ENCODE measurements at regions not wholly inside any gene's neighbourhood (a gene's known extent, or its start where the extent isn't known, plus 50 kb on each side); places are given as distances from the start of the nearest gene placed in this dataset.

DNA sequence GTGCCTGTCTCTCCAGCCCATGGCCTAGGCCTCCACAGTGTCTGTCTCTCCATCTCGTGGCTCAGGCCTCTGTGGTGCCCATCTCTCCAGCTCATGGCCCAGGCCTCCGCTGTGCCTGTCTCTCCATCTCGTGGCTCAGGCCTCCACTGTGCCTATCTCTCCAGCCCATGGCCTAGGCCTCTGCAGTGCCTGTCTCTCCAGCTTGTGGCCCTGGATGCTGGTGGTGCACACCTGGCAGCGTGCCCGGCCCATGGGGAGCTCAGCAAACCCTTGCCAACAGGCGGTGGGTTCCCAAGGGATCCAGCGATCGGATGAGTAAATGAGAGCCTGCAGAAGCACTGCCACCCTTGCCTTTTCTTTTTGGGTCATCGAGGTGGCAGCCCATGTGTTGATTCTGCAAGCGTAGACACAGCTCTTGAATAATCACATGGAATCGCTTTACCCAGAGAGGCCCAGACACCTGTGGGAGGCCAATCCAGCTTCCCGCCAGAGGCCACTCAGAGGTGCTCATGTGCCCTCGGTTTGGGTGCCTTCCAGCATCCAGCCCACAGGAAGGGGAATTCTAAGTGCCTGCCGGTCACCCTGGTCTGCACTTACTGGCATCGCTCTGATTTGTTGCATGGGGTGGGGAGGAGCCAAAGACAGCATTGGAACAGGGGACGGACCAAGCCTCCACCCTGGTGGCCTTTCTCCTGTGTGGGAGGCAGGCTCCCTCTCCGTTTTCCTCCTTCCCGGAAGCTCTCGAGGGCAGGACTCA lies 101.8 kb upstream of the HDAC4 start:
- no peak for DNase-seq

DNA sequence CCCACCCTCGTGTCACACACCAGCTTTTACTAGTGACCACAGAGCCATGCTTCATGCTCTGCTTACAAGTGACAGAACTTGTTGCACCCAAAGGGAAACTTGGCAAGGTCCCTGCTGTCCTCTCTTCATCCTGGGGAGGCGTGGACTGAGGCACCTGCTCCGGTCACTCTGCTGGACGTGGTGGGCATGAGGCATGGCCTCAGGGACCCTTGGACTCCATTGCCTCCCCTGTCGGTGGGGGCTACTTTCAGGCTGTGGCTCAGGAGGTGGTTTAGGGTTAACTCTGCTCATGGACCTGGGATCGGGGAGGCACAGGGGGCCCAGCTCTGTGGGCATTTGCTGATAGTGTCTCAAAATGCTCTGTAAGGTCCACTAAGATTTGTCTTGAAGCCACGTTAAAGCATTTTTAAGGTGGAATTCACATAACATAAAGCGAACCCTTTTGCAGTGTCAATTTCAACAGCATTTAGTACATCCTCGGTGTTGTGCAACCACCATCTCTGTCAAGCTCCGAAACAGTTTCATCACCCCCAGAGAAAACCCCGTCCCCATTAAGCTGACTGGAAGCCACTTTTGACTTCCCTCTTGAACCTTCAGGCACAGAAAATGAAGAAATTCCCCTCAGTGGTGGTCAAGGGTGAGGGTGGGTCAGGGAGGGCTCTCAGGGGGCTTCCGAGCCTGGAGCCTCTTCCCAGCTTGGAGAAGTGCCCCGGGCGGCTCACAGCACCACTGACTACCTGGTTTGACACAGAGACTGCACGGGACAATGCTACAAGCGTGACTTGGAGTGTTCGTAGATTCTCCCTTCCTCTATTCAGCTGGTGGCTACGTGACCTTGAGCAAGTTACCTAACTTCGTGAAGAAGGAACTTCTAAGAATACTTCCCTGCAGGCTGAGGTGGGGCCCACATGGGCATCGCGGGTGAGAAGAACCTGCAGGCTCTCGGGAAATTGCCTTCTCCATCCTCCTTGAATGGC lies 100.0 kb upstream of the HDAC4 start:
- DNase-seq = no peak

DNA sequence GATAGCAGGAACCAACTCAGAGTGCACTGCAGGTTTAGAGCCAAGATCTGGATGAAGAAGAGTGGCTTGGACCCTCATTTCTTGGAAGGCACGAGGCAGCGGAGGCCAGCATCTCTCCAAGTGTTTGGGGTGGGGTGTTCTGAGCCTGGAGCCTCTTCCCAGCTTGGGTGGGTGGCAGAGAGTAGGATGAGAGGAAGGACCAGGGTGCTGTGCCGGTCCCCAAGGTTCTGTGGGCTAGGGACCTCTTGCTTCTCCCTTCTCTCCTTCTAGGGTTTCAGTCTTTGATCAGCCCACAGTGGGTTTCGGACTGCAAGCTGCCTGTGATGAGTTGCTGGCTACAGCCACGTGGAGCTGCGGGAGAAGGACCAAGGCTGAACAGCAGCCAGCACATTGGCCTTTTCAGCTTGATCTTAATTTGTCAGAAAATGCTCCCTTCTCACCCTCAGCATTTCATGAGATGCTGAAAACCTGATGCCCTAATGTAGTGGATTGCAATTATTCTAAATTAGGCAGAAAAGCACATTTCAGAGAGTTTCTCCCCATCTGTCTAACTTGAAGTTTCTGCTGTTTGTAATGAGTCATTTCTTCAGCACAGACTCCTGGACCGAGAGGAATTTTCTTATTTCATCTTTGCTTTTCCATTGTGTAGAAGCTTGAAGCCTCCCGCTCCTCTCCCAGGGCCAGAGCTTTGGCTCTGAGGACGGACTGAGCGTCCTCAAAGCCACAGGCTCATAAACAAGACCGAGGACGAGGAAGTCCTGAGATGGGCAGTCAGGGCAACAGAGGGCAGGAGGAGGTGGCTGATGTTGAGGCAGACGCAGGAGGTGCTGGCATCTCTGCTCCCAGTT lies 99.1 kb upstream of the HDAC4 start:
- DNase-seq = no peak

DNA sequence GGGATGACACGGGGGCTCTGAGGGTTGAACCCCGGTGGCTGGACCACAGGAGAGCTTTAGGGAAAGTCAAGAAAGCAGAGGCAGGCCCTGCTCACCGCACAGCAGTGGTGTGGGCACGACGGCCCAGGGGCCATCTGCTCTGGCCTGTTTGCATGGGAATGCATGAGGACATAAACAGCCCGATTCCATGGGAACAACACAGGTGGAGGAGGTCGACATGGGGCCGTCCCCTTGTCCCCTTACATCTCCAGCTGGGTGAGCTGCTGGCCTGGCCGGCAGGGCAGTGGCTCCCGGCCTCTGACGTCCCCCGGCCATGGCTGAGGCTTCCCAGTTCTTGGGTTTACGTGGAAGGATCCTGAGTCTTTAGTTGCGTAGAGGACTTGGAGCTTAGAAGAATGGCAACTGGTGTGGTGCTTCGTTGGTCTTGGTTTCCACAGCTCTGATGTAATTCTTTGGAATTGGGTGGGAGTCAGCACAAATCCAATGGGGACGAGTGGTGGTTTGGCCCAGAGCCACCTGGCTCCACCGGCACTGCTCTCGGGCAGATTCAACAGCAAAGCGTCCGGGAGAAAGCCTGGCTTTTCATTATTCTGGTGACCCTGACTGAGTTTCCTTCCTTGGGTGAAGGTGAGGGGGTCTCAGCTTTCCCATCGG lies 98.3 kb upstream of the HDAC4 start:
- no peak for DNase-seq

DNA sequence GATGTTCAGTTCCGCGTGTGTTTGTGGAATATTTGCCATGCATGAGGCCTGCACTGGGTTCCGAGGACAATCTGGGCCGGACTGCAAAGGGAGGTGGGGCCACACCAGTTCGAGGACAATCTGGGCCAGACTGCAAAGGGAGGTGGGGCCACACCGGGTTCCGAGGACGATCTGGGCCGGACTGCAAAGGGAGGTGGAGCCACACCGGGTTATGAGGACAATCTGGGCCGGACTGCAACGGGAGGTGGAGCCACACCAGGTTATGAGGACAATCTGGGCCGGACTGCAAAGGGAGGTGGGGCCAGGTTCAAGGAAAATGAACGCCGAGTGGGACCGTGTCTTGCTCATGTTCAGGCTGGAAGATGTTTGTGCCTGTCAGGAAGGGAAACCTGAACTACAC lies 97.8 kb upstream of the HDAC4 start:
- no peak for DNase-seq

DNA sequence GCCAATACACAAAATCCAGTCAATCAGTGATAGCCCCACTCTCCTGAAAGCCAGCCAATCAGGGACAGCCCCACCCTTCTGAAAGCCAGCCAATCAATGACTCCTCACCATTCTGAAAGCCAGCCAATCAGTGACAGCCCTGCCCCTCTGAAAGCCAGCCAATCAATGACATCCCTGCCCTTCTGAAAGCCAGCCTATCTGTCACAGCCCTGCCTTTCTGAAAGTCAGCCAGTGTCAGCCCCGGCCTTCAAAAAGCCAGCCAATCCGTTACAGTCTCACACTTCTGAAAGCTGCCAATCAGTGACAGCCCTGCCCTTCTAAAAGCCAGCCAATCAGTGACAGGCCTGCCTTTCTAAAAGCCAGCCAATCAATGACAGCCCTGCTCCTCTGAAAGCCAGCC lies 95.9 kb upstream of the HDAC4 start:
- DNase-seq = no peak

DNA sequence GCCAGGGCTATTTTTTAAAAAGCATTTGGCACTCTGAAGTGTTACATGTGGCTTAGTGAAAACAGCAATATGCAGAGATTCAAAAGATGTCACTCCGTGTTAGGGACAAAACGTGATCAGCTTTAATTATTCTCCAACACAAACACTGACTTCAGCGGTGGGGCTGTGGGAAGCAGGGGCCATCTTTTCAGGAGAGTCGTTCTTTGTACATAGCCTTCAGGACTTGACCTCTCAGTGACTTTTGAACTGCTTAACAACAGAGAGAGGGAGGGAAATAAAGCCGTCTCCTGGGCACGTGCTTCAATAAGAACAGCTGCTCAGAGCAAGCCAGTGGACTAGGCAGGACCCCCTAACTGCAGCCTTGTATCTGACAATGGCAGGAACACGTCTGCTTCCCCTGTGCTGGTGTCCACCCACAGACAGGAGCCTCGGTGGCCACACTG lies 95.0 kb upstream of the HDAC4 start:
- no peak for DNase-seq

GRCh38 chr2:239495175-239495574 lies 94.4 kb upstream of the HDAC4 start:
- no peak for DNase-seq

DNA sequence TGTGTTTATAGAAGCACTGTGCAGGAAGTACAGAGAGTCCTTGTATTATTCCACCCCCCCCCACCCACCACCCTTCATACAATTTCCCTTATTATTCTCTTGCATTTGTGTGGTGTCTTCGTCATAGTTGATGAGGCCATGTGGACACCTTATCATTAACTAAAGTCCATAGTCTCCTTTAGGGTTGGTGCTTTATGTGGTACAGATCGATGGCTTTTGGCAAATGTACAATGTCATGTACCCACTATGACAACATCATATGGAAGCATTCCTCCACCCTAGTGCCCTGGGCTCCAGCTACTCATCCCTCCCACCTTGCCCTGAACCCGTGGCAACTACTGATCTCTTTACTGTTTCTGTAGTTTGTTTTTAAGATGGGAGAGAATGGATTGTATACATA lies 93.8 kb upstream of the HDAC4 start:
- no peak for DNase-seq

DNA sequence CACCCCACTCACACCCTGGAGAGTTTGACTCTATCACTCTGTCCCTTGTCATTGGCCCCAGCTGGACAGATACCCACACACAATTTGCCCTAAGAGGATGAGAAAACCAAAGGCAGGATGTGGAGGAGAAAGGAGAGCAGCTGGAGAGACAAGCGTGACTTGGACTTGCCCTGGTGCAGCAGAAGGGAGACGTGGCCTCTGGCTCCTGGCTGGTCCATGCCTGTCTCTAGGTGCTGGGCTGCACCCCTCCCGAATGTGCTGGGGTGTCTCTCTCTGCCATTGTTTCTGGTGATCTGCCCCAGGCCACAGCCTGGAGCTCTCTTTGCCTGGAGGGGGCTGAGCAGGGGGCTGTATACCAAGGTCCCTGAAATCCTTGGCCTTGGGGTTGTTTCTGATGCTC lies 88.7 kb upstream of the HDAC4 start:
- DNase-seq = no peak

DNA sequence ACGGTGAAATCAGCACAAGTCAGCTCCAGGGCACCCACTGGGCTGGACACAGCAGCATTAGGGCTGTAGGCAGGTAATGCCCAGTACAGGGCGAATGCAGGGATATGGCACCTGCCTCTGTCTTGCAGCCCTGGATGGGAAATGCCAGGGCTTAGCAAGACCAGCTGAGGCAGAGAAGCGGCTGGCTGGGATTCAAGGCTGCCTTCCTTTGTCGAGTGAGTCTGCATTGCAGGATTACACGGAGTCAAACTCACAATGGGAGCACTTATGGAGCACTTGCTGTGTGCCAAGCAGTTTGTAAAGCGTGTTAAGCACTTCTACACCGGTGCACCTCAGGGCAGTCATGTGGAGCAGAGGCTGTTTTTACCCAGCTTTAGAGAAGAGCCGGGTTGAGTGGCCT lies 87.3 kb upstream of the HDAC4 start:
- DNase-seq = no peak

- no peak for DNase-seq
Observed at GRCh38 chr2:239487272-239487671, 86.5 kb upstream of the HDAC4 start.

- DNase-seq = no peak
Observed at GRCh38 chr2:239485622-239486021, 84.8 kb upstream of the HDAC4 start.

DNA sequence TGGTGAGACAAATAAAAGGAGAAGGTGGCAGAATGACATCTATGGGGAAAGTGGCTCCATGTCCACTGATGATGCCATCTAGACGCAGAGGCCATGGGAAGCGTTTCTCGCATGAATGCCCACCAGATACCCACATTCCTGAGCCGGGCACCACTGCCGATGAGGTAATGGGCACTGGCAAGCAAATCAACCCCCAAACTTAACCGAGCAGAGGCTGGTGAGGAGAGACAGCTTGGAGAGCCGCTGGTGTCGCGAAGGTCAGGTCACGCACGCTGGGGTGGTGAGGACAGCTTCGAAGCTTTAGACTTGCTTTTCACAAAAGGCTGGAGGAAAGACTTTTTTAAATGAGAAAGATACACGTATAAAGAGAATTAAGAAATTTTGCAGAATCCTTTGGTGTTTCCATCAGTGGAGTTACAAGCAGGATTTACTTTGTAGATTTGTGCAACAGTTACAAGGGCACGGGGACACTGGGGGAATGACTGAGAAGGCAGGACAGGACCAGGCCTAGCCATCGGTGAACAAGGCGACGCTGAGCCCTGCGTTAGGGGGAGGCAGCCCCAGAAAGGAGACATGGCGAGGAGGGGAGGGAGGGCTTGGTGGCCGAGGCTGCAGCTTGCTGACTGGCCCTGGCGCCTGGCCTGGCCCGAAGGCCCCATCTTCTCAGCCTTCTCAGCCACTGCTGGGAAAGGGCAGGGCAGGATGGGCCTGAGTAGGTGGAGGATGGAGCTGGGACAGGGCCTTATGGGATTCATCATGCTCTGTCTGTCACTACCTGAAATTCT lies 83.9 kb upstream of the HDAC4 start:
- no peak for DNase-seq

GRCh38 chr2:239482778-239483712 lies 82.2 kb upstream of the HDAC4 start:
- DNase-seq = no peak

DNA sequence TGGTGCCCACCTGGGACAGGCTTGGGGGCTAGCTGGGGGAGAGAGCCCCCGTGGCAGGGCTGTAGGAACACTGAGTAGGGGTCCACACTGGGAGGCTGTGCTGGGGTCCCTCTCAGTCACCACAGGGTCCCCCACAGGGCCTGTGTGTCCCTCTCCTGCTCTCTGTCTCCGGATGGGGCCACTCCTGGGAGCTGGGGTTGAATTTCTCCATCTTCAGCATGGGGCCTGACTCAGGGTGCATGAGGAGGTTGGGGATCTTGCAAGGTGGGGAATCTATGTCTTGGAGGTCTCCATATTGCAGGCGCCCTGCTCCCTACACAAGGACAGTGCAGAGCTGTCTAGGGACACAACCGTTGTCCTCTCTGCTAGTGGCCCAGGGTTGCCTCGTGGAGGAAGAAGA lies 78.7 kb upstream of the HDAC4 start:
- DNase-seq = no peak

DNA sequence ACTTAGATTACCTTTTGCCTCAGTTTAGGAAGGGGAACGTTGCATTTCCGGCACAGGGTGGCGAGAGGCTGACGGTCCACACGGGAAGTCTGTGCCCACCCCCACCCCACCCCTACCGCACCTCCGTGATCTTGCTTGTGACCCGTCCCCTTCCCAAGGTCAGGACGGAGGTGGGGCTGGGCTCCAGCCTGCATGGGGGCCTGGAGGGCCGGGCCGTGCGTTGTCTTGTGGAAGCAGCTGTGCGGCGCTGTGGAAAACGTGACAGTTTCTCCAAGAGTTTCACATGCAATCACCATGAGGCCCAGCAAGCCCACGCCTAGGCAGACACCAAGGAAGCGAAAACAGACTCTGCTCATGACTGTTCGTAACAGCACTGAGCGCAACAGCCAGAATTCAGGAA lies 76.8 kb upstream of the HDAC4 start:
- DNase-seq = no peak

DNA sequence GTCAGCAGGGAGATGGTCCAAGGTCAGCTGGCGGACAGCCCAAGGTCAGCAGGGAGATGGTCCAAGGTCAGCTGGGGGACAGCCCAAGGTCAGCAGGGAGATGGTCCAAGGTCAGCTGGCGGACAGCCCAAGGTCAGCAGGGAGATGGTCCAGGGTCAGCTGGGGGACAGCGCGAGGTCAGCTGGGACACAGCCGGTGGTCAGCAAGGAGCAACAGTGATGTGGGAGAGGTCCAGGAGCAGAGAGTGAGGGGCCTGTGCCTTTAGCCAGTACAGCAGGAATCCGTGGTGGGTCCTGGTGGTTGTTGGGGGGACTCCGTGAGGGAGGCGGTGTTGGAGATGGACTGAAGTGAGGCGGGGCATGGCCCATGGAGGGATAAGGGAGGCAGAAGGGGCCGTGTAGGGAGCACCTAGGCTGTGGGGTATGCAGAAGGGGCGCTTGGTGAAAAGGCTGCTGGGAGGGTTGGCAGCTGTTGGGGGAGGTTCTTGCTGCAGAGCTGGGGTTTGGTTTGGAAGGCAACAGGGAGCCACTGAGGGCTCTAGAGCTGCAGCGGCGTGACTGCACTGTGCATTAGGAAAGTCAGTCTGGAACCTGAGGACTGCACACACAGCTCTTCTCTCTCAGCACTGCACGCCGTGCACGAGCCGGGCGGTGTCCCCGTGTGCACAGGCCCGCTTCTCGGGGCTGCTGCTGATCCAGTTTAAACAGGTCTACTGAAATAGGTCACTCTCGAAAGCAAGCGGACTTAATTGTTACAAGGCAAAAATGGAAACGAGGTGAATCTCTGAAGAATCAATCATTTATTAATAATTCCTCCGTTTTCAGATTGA lies 76.2 kb upstream of the HDAC4 start:
- DNase-seq = no peak

DNA sequence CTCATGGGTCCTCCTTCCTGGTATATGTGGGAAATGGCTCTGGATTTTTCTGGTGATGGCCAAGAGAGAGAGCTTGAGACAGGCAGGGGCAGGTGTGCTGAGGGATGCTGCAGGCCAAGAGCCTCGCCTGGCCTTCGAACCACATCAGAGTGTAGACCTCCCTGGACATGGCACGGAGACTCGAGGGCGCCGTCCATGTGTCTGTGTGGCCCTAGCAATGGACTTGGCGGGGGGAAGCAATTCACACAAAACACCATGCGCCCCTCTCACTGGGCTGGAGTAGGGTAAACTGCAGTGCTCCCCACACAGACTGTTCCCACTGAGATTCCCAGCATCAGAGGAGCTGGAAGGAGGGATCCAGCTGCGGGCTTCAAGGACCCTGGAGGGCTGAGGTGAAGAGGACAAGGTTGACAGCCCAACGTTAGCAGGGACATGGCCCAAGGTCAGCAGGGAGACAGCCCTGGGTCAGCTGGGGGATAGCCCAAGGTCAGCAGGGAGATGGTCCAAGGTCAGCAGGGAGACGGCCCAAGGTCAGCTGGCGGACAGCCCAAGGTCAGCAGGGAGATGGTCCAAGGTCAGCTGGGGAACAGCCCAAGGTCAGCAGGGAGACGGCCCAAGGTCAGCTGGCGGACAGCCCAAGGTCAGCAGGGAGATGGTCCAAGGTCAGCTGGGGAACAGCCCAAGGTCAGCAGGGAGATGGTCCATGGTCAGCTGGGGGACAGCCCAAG lies 75.4 kb upstream of the HDAC4 start:
- DNase-seq = no peak
